GM12878 (cell line): ENCODE measurements at regions not wholly inside any gene's neighbourhood (a gene's known extent, or its start where the extent isn't known, plus 50 kb on each side); places are given as distances from the start of the nearest gene placed in this dataset.

Experiments
- ATAC-seq: fragments of 200-7000 bp; cut with Tn5 transposase; 3 replicates; pipeline ENCODE4 v1.9.1; 2020; ENCODE audit warnings: mild to moderate bottlenecking, moderate library complexity
- BruUV-seq: library from RNA; stranded (reverse); fragments of 400-500 nt; replicated peaks from 2 replicates; lab custom pipeline; 2021; lab: Mats Ljungman, UMichigan
- CTCF ChIA-PET: fragments of 300-600 bp; sonication (Branson Sonifier 250); formaldehyde crosslinking; extraction: SDS; loops from one replicate; lab custom pipeline; 2021; ENCODE audit warnings: inconsistent platforms; lab: Yijun Ruan, JAX
- POLR2A ChIA-PET: fragments of 350-600 bp; formaldehyde crosslinking; extraction: SDS; loops from one replicate; lab custom pipeline; 2021; ENCODE audit warnings: inconsistent platforms; lab: Charles Lee
- RAD21 ChIA-PET: fragments of 300-600 bp; sonication (Branson Sonifier 250); formaldehyde crosslinking; loops from one replicate; lab custom pipeline; 2023; ENCODE audit warnings: antibody characterized with exemption; ENCODE audit not compliant: unreplicated experiment; lab: Charles Lee
- SMC1A ChIA-PET: fragments of 300-600 bp; sonication (Branson Sonifier 250); formaldehyde crosslinking; loops from one replicate; lab custom pipeline; 2023; ENCODE audit not compliant: unreplicated experiment, uncharacterized antibody; lab: Charles Lee
- DNase-seq: peaks from one replicate; pipeline ENCODE4 v3.0.0-alpha.2; 2011; ENCODE audit warnings: low read depth, low spot score
- FAIRE-seq: peaks from 3 replicates; lab custom pipeline; 2011; peaks lifted over from hg19 to GRCh38; lab: Jason Lieb, UNC
- H2AFZ ChIP-seq: 2 replicates; pipeline ENCODE4 v1.6.0; 2011; ENCODE audit warnings: low read depth, low read length, control low read depth; ENCODE audit not compliant: control insufficient read depth
- H3K27ac ChIP-seq: 2 replicates; pipeline ENCODE4 v1.5.1; 2011; ENCODE audit warnings: control low read depth; ENCODE audit not compliant: control insufficient read depth, insufficient read depth
- H3K27me3 ChIP-seq, 2 experiments: replicated peaks in 1 of 2; 2 replicates each; pipeline versions ENCODE4 v1.6.0 to v1.6.1; 2011; ENCODE audit warnings: low read length in 1 of 2; ENCODE audit not compliant: control insufficient read depth in 2 of 2, insufficient read depth in 2 of 2
- H3K36me3 ChIP-seq, 2 experiments: 2 replicates each; pipeline ENCODE4 v1.5.1; 2011; ENCODE audit warnings: low read length in 1 of 2; ENCODE audit not compliant: control insufficient read depth in 2 of 2, insufficient read depth in 2 of 2
- H3K4me1 ChIP-seq: 2 replicates; pipeline ENCODE4 v1.6.1; 2011; ENCODE audit warnings: mild to moderate bottlenecking, low read length, moderate library complexity, mixed read lengths; ENCODE audit not compliant: control insufficient read depth, insufficient read depth
- H3K4me2 ChIP-seq: 2 replicates; pipeline ENCODE4 v1.6.0; 2011; ENCODE audit warnings: control low read depth; ENCODE audit not compliant: control insufficient read depth, insufficient read depth
- H3K4me3 ChIP-seq: fragments of 200-600 bp; sonication (generic); 2 replicates; pipeline ENCODE4 v1.5.1; 2016
- H3K79me2 ChIP-seq: 2 replicates; pipeline ENCODE4 v1.6.0; 2011; ENCODE audit warnings: low read length; ENCODE audit not compliant: control insufficient read depth, insufficient read depth
- H3K9ac ChIP-seq: 2 replicates; pipeline ENCODE4 v1.8.0; 2011; ENCODE audit warnings: low read length, control low read depth, mixed read lengths; ENCODE audit not compliant: control insufficient read depth, insufficient read depth
- H3K9me3 ChIP-seq: replicated peaks from 3 replicates; pipeline ENCODE4 v1.5.1; 2011; ENCODE audit warnings: mild to moderate bottlenecking, low read length; ENCODE audit not compliant: control insufficient read depth, insufficient read depth
- H4K20me1 ChIP-seq: 2 replicates; pipeline ENCODE4 v1.6.0; 2011; ENCODE audit not compliant: control insufficient read depth, insufficient read depth
- NR2C2 ChIP-seq: IDR thresholded peaks from 2 replicates; pipeline ENCODE4 v1.6.1; 2011; ENCODE audit warnings: borderline replicate concordance, low read depth; ENCODE audit not compliant: control insufficient read depth, insufficient read length
- POLR2A ChIP-seq: IDR thresholded peaks from 2 replicates; pipeline ENCODE4 v1.6.1; 2011; ENCODE audit warnings: low read depth, mild to moderate bottlenecking, low read length
- SRF ChIP-seq, 2 experiments: IDR thresholded peaks; 2 replicates each; pipeline ENCODE4 v1.6.1; 2011; ENCODE audit warnings: low read depth in 2 of 2, low read length in 2 of 2, mild to moderate bottlenecking in 1 of 2, moderate library complexity in 1 of 2
- YBX1 ChIP-seq: fragments of 450-650 bp; IDR thresholded peaks from 2 replicates; pipeline ENCODE4 v1.6.1; 2016; ENCODE audit warnings: antibody characterized with exemption
- YY1 ChIP-seq: IDR thresholded peaks from 2 replicates; pipeline ENCODE4 v1.6.1; 2011; ENCODE audit warnings: low read depth, mild to moderate bottlenecking, low read length
- WGBS: methylation state at CpG from one replicate; pipeline ENCODE4 v1.1.6; 2016; ENCODE audit warnings: low lambda C conversion rate; ENCODE audit not compliant: insufficient replicate concordance, insufficient coverage; ENCODE audit errors: missing lambda C conversion rate; 5-methylcytosine and 5-hydroxymethylcytosine counted together
- in situ Hi-C: fragments of 300-500 bp; cut with MboI; formaldehyde crosslinking; loops from 9 replicates; pipeline ENCODE4 v1.14.3; 2018; ENCODE audit warnings: mixed read lengths
- intact Hi-C: fragments of 100-400 bp; cut with micrococcal nuclease; formaldehyde crosslinking; loops from one replicate; pipeline ENCODE4 v1.14.2; 2022; ENCODE audit not compliant: unreplicated experiment
- TF ChIP-seq, protein P1 (sequence below): fragments of 450-650 bp; IDR thresholded peaks from 2 replicates; pipeline ENCODE4 v1.6.1; 2016; ENCODE audit warnings: mild to moderate bottlenecking

DNA sequence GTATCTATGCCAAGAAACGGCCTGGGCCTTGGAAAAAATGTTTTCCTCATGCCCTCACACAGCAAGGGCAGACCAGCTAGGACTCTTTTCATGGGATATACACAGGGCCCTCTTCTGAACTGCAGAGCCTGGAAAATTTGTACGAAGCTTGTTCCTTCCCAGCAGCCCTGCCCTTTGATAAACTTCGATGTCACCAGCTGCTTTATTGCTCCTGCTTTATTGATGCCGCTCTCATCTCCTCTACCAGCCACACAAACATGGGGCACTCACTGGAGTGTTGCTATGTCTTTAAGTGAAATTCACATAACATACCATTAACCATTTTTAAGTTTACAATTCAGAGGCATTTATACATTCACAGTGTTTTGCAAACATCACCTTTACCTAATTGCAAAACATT, 197.9 kb downstream of the KTN1 start:
- no peak for TF ChIP-seq NR2C2
- TF ChIP-seq, protein P1, sequence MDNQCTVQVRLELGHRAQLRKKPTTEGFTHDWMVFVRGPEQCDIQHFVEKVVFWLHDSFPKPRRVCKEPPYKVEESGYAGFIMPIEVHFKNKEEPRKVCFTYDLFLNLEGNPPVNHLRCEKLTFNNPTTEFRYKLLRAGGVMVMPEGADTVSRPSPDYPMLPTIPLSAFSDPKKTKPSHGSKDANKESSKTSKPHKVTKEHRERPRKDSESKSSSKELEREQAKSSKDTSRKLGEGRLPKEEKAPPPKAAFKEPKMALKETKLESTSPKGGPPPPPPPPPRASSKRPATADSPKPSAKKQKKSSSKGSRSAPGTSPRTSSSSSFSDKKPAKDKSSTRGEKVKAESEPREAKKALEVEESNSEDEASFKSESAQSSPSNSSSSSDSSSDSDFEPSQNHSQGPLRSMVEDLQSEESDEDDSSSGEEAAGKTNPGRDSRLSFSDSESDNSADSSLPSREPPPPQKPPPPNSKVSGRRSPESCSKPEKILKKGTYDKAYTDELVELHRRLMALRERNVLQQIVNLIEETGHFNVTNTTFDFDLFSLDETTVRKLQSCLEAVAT = no peak
- TF ChIP-seq POLR2A = no peak
- no peak for TF ChIP-seq YBX1
- TF ChIP-seq YY1 = no peak
- TF ChIP-seq SRF (IDR thresholded peaks at IDR 0.05; ENCODE audit: low read depth in 2 of 2, low read length in 2 of 2) = no peak
- ATAC-seq = no peak
- no peaks in the 10 kb centered on the region for H3K9me3 ChIP-seq
- in situ Hi-C loops (no loop called here), intact Hi-C loops (no loop called here)
- WGBS = 35% methylated on average over 4 of the region's 4 CpGs
- H2AFZ ChIP-seq = no peak overlapping the region
- H3K27me3 ChIP-seq = no peaks in the 10 kb centered on the region
- no peak overlapping the region for H3K9ac ChIP-seq
- no peak for FAIRE-seq
- H3K4me1 ChIP-seq = no peaks in the 10 kb centered on the region
- no peak for DNase-seq
- no peaks in the 10 kb centered on the region for H3K36me3 ChIP-seq
- ChIA-PET RAD21 (no interaction called here), CTCF (no interaction called here), POLR2A (no interaction called here), SMC1A (interaction anchor here (1.2 to 2.0 kb wide), 2 partner anchors 9 to 11 kb away, joined by 3 to 4 read pairs; no protein-coding TSS in a partner anchor)
- no peak overlapping the region for H3K4me3 ChIP-seq
- H3K79me2 ChIP-seq = no peaks in the 10 kb centered on the region
- H3K27ac ChIP-seq = no peak overlapping the region
- no TSS peak for BruUV-seq
- no peaks in the 10 kb centered on the region for H4K20me1 ChIP-seq
- H3K4me2 ChIP-seq = no peak overlapping the region
